ENCODE measurements at regions not wholly inside any gene's neighbourhood (a gene's known extent, or its start where the extent isn't known, plus 50 kb on each side); places are given as distances from the start of the nearest gene placed in this dataset.
A peak's percentile ranks its signal among the peaks of the same experiment; 100 is the strongest.

- Mint-ChIP-seq H3K27me3 (peaks cover 0 to 2% of the 10 kb centered on the region in 2 donors), H3K9me3 (peaks cover 7 to 21% (median 7%) of the 10 kb centered on the region in 5 donors), H3K36me3 (peaks cover 0 to 16% (median 0%) of the 10 kb centered on the region in 3 donors), H3K4me1 (no peaks in the 10 kb centered on the region), H3K4me3 (no peak overlapping the region), H3K27ac (no peak overlapping the region)
- no peaks in the 10 kb centered on the region for H3K4me1 ChIP-seq (ENCODE audit: insufficient read depth, low read length)
- H3K9me3 ChIP-seq (ENCODE audit: low read length), result no peaks in the 10 kb centered on the region
- H3K36me3 ChIP-seq (ENCODE audit: insufficient read depth, low read length), result no peaks in the 10 kb centered on the region
- H3K27ac ChIP-seq (ENCODE audit: low read depth, low read length), result no peak overlapping the region
- ChIA-PET CTCF (no interaction called here), POLR2A (no interaction called here)
- H3K27me3 ChIP-seq (ENCODE audit: insufficient read depth, low read length, poor library complexity, severe bottlenecking), result no peaks in the 10 kb centered on the region
- no peak overlapping the region for H3K4me3 ChIP-seq (ENCODE audit: low read length)
- no peak for DNase-seq
Measured at GRCh38 chr2:52844701-52845423, 922.7 kb upstream of the CHAC2 start.

- no peak for DNase-seq
Measured at GRCh38 chr2:52835909-52836308, 931.7 kb upstream of the CHAC2 start.

GRCh38 chr2:52831216-52831615 is 936.4 kb upstream of the CHAC2 start:
- POLR2A ChIA-PET, result no interaction called here
- Histone ChIP-seq H3K36me3 (ENCODE audit: insufficient read depth, low read length) (no peaks in the 10 kb centered on the region), H3K27me3 (ENCODE audit: insufficient read depth, low read length, poor library complexity, severe bottlenecking) (no peaks in the 10 kb centered on the region), H3K4me1 (ENCODE audit: insufficient read depth, low read length) (no peaks in the 10 kb centered on the region), H3K9me3 (ENCODE audit: low read length) (no peaks in the 10 kb centered on the region), H3K4me3 (ENCODE audit: low read length) (no peak overlapping the region), H3K27ac (ENCODE audit: low read depth, low read length) (no peak overlapping the region)
- Mint-ChIP-seq H3K4me3 (no peak overlapping the region), H3K9me3 (peaks cover 0 to 8% (median 0%) of the 10 kb centered on the region in 5 donors), H3K27ac (no peak overlapping the region), H3K4me1 (no peaks in the 10 kb centered on the region), H3K27me3 (no peaks in the 10 kb centered on the region), H3K36me3 (no peaks in the 10 kb centered on the region)
- no peak for DNase-seq
- CTCF ChIA-PET, result no interaction called here

More at GRCh38 chr2:52835909-52836308, 931.7 kb upstream of the CHAC2 start:
- H3K27me3 Mint-ChIP-seq, result no peaks in the 10 kb centered on the region
- Histone ChIP-seq H3K27me3 (ENCODE audit: insufficient read depth, low read length, poor library complexity, severe bottlenecking) (no peaks in the 10 kb centered on the region), H3K27ac (ENCODE audit: low read depth, low read length) (no peak overlapping the region), H3K4me3 (ENCODE audit: low read length) (no peak overlapping the region), H3K36me3 (ENCODE audit: insufficient read depth, low read length) (no peaks in the 10 kb centered on the region), H3K9me3 (ENCODE audit: low read length) (no peaks in the 10 kb centered on the region), H3K4me1 (ENCODE audit: insufficient read depth, low read length) (no peaks in the 10 kb centered on the region)
- H3K4me3 Mint-ChIP-seq, result no peak overlapping the region
- no peak overlapping the region for H3K27ac Mint-ChIP-seq
- H3K9me3 Mint-ChIP-seq, result peaks cover 0 to 9% (median 0%) of the 10 kb centered on the region in 5 donors
- ChIA-PET POLR2A (no interaction called here), CTCF (no interaction called here)
- no peaks in the 10 kb centered on the region for H3K4me1 Mint-ChIP-seq
- H3K36me3 Mint-ChIP-seq, result no peaks in the 10 kb centered on the region

GRCh38 chr2:52828112-52828511 is 939.5 kb upstream of the CHAC2 start:
- Histone ChIP-seq H3K9me3 (ENCODE audit: low read length) (no peaks in the 10 kb centered on the region), H3K27ac (ENCODE audit: low read depth, low read length) (no peak overlapping the region), H3K4me3 (ENCODE audit: low read length) (no peak overlapping the region), H3K36me3 (ENCODE audit: insufficient read depth, low read length) (no peaks in the 10 kb centered on the region), H3K27me3 (ENCODE audit: insufficient read depth, low read length, poor library complexity, severe bottlenecking) (no peaks in the 10 kb centered on the region), H3K4me1 (ENCODE audit: insufficient read depth, low read length) (no peaks in the 10 kb centered on the region)
- ChIA-PET CTCF (no interaction called here), POLR2A (no interaction called here)
- no peak overlapping the region for H3K27ac Mint-ChIP-seq
- no peak overlapping the region for H3K4me3 Mint-ChIP-seq
- no peak for DNase-seq
- no peaks in the 10 kb centered on the region for H3K4me1 Mint-ChIP-seq
- no peaks in the 10 kb centered on the region for H3K27me3 Mint-ChIP-seq
- H3K36me3 Mint-ChIP-seq, result no peaks in the 10 kb centered on the region
- H3K9me3 Mint-ChIP-seq, result peaks cover 0 to 12% (median 0%) of the 10 kb centered on the region in 5 donors

- POLR2A ChIA-PET, result no interaction called here
- Mint-ChIP-seq H3K27me3 (no peaks in the 10 kb centered on the region), H3K27ac (no peak overlapping the region), H3K4me1 (no peaks in the 10 kb centered on the region), H3K4me3 (no peak overlapping the region), H3K36me3 (peaks cover 0 to 13% (median 0%) of the 10 kb centered on the region in 3 donors), H3K9me3 (peaks cover 0 to 17% (median 5%) of the 10 kb centered on the region in 5 donors)
- H3K4me1 ChIP-seq (ENCODE audit: insufficient read depth, low read length), result no peaks in the 10 kb centered on the region
- H3K36me3 ChIP-seq (ENCODE audit: insufficient read depth, low read length), result no peaks in the 10 kb centered on the region
- H3K27me3 ChIP-seq (ENCODE audit: insufficient read depth, low read length, poor library complexity, severe bottlenecking), result no peaks in the 10 kb centered on the region
- H3K27ac ChIP-seq (ENCODE audit: low read depth, low read length), result no peak overlapping the region
- no peaks in the 10 kb centered on the region for H3K9me3 ChIP-seq (ENCODE audit: low read length)
- CTCF ChIA-PET, result no interaction called here
- H3K4me3 ChIP-seq (ENCODE audit: low read length), result no peak overlapping the region
- DNase-seq, result no peak
Measured at GRCh38 chr2:52821631-52822030, 946.0 kb upstream of the CHAC2 start.

GRCh38 chr2:52818958-52819357 is 948.6 kb upstream of the CHAC2 start:
- H3K4me1 Mint-ChIP-seq, result no peaks in the 10 kb centered on the region
- Histone ChIP-seq H3K4me1 (ENCODE audit: insufficient read depth, low read length) (no peaks in the 10 kb centered on the region), H3K9me3 (ENCODE audit: low read length) (no peaks in the 10 kb centered on the region), H3K36me3 (ENCODE audit: insufficient read depth, low read length) (no peaks in the 10 kb centered on the region), H3K4me3 (ENCODE audit: low read length) (no peak overlapping the region), H3K27ac (ENCODE audit: low read depth, low read length) (no peak overlapping the region), H3K27me3 (ENCODE audit: insufficient read depth, low read length, poor library complexity, severe bottlenecking) (no peaks in the 10 kb centered on the region)
- ChIA-PET CTCF (no interaction called here), POLR2A (no interaction called here)
- DNase-seq, result no peak
- H3K36me3 Mint-ChIP-seq, result peaks cover 0 to 13% (median 0%) of the 10 kb centered on the region in 3 donors
- no peaks in the 10 kb centered on the region for H3K27me3 Mint-ChIP-seq
- H3K4me3 Mint-ChIP-seq, result no peak overlapping the region
- peaks cover 0 to 12% (median 10%) of the 10 kb centered on the region in 5 donors for H3K9me3 Mint-ChIP-seq
- no peak overlapping the region for H3K27ac Mint-ChIP-seq

GRCh38 chr2:52810460-52810859 is 957.1 kb upstream of the CHAC2 start:
- no peak overlapping the region for H3K4me3 Mint-ChIP-seq
- POLR2A ChIA-PET, result no interaction called here
- no peaks in the 10 kb centered on the region for H3K27me3 Mint-ChIP-seq
- Histone ChIP-seq H3K27me3 (ENCODE audit: insufficient read depth, low read length, poor library complexity, severe bottlenecking) (no peaks in the 10 kb centered on the region), H3K4me1 (ENCODE audit: insufficient read depth, low read length) (no peaks in the 10 kb centered on the region), H3K36me3 (ENCODE audit: insufficient read depth, low read length) (no peaks in the 10 kb centered on the region), H3K27ac (ENCODE audit: low read depth, low read length) (no peak overlapping the region), H3K9me3 (ENCODE audit: low read length) (no peaks in the 10 kb centered on the region), H3K4me3 (ENCODE audit: low read length) (no peak overlapping the region)
- CTCF ChIA-PET, result no interaction called here
- peaks cover 0 to 19% (median 9%) of the 10 kb centered on the region in 5 donors for H3K9me3 Mint-ChIP-seq
- DNase-seq, result no peak
- no peaks in the 10 kb centered on the region for H3K36me3 Mint-ChIP-seq
- H3K4me1 Mint-ChIP-seq, result no peaks in the 10 kb centered on the region
- peak overlapping the region in 1 of 8 donors; percentile 55 for H3K27ac Mint-ChIP-seq

GRCh38 chr2:52805901-52806410 is 961.6 kb upstream of the CHAC2 start:
- H3K4me3 Mint-ChIP-seq, result no peak overlapping the region
- ChIA-PET POLR2A (no interaction called here), CTCF (no interaction called here)
- H3K27ac Mint-ChIP-seq, result no peak overlapping the region
- Histone ChIP-seq H3K27ac (ENCODE audit: low read depth, low read length) (no peak overlapping the region), H3K4me1 (ENCODE audit: insufficient read depth, low read length) (no peaks in the 10 kb centered on the region), H3K27me3 (ENCODE audit: insufficient read depth, low read length, poor library complexity, severe bottlenecking) (no peaks in the 10 kb centered on the region), H3K4me3 (ENCODE audit: low read length) (no peak overlapping the region), H3K36me3 (ENCODE audit: insufficient read depth, low read length) (no peaks in the 10 kb centered on the region), H3K9me3 (ENCODE audit: low read length) (no peaks in the 10 kb centered on the region)
- peaks cover 0 to 15% (median 2%) of the 10 kb centered on the region in 5 donors for H3K9me3 Mint-ChIP-seq
- no peak for DNase-seq
- H3K27me3 Mint-ChIP-seq, result no peaks in the 10 kb centered on the region
- no peaks in the 10 kb centered on the region for H3K4me1 Mint-ChIP-seq
- peaks cover 0 to 2% (median 0%) of the 10 kb centered on the region in 3 donors for H3K36me3 Mint-ChIP-seq

All from CD8-positive, alpha-beta memory T cell (primary cell).